HG02943 (cell line): ENCODE measurements at regions not wholly inside any gene's neighbourhood (a gene's known extent, or its start where the extent isn't known, plus 50 kb on each side); places are given as distances from the start of the nearest gene placed in this dataset.

Experiments used
- ATAC-seq: cut with Tn5 transposase; IDR thresholded peaks from one replicate; pipeline ENCODE4 v1.9.1; 2021; ENCODE audit warnings: mild to moderate bottlenecking, low read depth, moderate library complexity; ENCODE audit not compliant: unreplicated experiment

DNA sequence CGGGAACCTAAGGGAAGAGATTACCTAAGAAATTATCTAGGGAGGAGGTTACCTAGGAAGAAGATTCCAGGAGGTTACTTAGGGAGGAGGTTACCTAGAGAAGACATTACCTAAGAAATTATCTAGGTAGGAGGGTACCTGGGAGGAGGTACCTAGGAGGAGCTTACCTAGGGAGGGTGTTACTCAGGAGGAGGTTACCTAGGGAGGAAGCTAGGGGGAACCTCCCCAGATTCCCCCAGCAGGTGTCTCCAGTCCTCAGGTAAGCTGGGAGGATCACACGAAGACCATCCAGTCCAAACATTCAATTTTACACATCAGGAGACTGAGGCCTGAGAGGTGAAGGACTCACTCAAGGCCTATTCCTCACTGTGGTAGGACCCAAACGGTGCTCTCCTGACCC, 482.8 kb downstream of the TBC1D22A start:
- ATAC-seq = no peak

DNA sequence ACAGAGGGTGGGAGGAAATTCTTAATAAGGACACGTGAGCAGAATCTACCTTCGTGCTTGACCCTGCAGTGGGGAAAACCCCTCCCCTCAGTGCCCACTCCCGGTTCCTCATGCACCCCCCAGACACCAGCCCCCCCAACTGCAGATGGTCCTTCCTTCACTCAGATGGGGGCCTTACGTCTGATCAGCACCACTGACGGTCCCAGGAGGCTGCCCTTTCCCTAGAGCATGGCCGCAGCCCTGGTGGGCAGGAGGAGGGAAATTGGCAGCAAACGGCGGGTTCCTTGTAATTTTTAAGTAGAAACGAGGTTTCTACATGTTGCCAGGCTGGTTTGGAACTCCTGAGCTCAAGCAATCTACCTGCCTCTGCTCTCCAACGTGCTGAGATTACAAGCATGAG, 477.7 kb downstream of the TBC1D22A start:
- no peak for ATAC-seq

DNA sequence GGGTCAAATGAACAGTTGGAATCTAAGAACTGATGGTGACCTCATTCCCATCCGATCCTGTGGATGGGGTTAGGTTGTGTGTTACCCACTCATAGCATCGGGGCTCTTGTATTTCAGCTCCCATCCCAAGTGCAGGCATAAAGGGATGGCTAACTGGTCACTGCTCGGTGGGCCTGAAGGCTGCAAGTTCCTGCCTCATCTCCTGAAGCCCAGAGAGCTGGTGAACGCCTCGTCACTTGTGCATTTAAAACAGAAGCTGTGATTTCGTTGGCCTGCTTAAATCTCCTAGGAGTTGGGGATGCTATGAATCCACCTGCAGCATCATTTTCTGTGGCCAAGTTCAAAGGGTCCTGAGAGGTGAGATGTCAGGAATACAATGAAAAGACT, 477.0 kb downstream of the TBC1D22A start:
- ATAC-seq = no peak

DNA sequence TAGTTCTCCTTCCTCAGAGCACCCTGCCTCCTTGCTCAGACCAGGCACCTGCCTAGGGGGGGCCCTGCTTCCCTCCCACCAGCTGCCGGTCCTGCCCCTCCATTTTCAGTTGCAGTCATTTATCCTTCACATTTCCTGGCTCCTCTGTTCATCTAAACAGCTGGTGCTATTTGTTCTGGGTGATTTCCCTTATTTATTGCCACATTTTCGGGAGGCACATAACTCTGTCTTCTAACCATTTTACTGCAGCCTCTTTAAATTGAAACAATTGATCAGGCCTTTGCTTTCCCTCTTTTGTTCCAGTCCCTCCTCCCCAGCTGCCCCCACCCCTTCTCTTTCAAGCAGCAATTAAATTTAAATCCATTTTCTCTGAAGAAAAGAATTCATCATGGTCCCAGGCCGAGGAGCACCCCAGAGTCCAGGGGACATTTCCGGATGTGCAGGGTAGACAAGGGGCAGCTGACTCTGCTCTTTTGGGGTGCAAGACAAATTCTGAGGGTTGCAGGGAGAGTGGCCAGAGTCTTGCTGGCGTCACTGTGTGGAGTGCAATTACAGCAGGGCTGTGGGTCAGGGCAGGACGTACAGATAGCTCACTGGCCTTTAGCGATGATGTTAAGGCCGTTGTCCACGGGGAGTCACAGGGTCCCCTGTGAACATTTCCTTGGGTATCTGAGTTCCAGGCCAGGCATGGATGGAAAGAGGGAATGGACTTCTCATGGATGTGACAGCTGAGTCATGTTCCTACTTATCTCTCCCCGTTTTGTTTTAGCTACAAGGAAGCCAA, 476.4 kb downstream of the TBC1D22A start:
- ATAC-seq = no peak

DNA sequence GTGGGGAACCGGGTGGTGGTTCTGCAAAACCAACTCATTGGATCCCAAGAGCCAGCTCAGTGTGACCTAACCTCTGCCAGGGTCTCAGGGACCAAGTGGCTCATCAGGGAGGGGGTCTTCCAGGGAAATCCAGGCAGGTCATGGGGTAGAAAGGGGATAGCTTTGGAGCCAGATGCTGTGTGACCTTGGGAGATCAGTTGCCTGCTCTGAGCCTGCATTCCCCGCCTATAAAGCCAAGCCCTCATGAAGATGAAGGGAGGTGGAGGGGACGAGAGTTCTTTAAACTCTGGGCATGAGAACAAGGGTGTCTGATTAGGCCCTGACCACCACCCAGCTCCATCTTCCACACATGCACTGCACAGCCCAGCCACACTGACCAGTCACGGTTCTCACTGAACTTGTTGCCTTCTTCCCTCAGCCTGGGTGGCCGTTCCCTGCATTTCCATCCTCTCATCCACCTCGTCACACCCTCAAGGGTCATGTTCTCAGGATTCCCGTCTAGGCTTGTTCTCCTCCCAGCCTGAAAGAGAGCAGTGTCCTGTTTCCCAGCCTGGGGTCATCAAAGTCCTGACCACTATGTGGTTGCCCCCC, 475.5 kb downstream of the TBC1D22A start:
- no peak for ATAC-seq

DNA sequence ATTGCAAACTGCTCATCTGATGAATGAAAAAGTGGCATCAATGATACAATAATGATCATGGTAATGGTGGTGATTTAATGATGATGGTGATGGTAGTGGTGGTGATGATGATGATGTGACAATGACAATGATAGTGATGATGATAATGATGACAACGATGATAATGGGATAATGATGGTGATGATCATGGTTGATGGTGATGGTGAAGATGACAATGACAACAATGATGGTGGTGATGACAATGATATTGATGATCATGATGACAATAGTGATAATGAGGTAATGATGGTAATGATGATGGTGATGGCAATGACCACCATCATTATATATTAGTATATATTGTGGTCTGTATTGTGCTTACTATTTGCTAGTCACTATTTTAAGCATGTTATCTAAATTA, 474.3 kb downstream of the TBC1D22A start:
- no peak for ATAC-seq

DNA sequence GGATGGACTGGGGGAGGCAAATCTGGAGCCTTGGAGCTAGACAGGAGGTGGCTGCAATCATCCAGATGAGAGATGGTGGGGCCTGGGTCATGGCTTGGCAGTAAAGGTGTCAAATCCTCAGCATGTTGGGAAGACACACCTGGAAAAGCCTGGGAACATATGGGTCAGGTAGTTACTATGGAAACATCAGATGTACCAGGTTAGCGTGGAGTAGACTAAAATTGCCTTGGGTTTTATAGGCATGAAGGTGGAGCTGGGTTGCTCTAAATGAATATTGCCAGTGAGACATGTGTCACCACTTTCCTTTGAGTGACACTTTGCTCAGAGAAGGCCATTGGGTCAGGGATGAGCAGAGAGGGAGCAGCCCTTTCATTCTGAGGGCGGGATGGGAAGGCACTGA, 473.7 kb downstream of the TBC1D22A start:
- ATAC-seq = no peak

DNA sequence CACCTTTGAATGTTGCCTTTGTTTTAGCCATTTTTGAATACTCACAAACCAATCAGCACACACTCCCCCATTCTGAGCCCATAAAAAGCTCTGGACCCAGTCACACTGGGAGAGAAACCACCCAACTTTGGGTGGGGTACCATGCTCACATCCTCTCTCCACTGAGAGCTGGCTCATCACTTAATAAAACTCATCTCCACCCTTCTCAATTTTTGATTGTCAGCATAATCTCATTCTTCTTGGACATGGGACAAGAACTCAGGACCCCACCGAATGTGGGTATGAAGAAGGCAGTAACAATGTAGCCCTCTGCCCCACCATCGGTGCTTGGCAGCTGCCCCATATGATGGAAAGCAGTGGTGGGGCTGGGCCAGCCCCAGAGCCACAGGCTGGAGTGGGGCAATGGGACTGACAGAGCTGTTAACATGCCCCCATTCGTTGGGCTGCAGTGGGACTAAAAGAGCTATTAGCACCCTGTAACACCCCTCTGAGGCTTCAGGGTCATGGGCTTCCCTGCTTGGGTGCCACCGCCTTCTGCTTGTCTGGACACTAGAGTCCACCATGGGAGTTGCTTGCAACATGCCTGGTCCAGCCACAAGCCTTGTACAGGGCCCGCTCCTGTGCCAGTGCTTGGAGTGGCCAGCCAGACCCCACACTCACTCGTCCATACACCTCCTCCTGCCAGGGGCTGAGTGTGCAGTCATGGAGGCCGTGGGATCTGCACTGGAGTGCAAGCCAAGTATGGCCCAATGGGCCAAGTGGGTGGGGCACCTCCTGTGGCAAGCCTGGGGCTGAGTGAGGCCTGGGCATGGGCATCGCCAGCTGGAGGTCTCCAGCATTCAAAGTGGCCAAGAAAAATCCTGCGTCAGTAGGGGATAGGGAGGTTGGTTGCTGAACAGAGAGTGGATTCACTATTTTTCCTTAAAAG, 471.1 kb downstream of the TBC1D22A start:
- ATAC-seq = no peak

DNA sequence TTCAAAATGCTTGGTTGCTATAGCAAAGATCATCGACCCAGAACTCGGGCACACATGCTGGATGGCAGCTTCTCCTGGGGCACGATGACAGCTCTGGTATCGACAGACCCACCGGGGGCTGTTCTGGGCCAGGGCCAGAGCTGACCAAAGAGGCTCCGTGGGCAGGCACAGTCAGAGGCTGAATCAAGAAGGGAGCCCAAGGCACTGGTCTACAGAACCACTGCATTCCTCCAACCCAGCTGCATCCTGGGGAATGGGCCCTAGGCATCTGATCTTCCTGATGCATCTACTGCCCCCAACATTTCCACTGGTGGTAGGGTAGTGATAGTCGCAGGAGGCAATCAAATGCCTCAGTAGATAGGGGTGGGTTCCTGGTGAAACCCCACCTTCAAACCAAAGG, 470.3 kb downstream of the TBC1D22A start:
- no peak for ATAC-seq

DNA sequence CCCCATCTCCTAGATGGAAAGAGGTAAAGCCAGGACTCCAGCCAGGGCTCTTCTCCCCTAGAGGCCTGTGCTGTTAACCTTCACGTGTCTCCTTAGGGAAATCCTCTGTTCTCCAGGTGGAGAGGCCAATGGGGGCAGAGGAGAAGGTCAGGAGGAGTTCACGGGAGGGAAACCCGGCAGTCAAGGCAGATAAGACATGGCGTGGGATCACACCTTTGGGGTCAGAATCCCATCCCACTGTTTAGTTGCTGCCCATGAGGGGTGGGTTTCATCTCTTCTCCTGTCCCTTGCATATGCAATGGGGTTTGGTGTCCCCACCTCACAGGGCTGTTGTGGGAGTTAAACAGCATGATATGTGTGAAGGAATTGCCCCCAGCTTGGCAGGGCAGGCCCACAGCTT, 469.7 kb downstream of the TBC1D22A start:
- no peak for ATAC-seq

DNA sequence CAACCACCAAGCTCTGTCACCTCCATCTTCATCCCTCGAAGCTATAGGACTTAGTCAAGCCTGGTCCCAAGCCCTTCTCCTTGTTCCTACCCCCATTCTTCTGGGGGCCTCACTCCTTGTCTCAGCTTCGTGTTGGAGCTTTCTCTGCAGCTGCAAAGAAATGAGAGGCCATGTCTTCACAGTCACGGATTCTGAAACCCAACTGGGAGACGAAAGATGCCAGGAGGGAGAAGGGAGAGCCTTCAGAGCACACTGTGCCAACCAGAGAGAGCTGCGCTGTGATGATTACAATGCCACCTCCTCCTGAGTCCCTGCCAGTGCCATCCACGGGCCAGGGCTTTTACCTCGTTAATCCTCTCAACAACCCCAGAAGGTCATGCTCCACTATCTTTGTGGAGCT, 469.3 kb downstream of the TBC1D22A start:
- ATAC-seq = no peak

DNA sequence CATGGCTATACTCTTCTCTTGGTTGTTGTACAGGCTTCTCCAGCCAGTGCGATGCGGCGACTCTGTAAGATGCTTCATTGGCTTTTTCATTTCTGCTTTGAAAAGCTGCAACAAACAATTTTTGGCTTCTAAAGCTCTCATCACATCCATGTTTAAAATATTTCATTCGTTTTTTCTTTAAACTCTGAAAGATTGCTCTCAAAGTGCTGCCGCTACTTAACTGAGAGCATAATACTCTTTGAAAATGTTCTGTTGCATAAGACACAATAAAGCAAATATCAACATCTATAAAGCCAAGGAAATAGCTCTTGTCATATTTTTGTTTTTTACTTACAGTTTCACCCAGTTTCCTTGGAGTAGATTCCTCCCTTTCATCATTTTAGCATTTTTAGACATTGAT, 468.3 kb downstream of the TBC1D22A start:
- ATAC-seq = no peak

DNA sequence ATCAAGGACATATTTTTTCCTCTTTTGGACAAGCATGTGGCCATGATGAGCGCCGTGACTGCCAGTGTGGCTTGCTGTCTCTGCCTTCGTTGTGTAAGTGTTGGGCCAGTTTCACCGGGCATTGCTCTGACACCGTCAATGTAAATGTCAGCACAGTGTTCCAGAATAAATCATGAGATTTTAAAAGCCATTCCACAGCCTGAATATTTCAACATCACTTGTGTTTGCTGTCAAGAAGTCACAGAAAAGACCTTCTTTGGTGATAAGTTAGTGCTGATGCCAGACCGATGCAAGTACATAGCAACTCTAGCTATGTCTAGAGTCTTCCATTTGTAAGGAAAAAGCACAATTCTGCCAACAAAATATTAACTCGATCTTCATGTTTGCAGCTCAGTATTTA, 467.8 kb downstream of the TBC1D22A start:
- no peak for ATAC-seq

DNA sequence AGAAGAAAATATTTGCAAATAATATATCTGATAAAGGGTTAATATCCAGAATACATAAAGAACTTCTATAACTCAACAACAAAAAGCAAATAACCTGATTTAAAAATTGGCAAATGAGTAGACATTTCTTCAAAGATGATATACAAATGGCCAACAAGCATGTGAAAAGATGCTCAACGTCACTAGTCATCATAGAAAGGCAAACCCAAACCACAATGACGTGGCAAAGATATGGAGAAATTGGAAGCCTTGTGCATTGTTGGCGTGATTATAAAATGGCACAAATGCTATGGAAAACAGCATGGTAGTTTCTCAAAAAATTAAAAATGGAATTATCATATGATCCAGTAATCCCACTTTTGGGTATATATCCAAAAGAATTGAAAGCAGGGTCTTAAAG, 466.3 kb downstream of the TBC1D22A start:
- no peak for ATAC-seq

DNA sequence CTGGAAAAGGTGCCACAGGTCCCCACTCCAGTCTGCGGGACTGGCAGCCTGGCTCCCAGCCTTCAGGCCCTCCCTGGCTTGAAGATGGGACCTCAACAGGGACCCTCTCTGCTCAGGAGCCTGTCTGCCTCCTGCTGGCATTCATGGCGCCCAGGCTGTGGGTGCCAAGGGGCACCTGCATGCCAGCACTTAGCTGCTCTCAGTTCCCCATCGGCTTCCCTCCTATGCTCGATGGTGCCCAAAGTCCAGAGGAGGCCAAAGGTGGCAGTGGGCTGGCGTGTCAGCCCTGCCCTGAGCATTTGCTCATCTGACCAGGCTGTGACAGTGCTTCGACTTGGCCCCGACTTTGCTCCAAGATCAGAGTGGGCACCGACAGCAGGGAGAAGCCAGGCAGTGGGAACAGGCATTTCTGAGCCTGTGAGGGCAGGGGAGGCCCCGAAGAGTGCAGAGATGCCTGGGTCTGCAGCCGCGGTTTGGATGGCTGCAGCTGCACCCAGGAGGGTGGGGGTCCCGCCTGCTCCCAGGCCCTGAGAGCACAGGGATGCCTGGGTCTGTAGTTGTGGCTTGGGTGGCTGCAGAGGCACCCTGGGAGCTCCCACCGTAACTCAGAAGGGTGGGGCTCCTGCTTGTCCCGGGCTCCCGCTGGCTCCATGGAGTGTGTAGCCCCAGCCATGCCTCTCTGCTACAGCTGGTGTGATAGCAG, 463.6 kb downstream of the TBC1D22A start:
- no peak for ATAC-seq

DNA sequence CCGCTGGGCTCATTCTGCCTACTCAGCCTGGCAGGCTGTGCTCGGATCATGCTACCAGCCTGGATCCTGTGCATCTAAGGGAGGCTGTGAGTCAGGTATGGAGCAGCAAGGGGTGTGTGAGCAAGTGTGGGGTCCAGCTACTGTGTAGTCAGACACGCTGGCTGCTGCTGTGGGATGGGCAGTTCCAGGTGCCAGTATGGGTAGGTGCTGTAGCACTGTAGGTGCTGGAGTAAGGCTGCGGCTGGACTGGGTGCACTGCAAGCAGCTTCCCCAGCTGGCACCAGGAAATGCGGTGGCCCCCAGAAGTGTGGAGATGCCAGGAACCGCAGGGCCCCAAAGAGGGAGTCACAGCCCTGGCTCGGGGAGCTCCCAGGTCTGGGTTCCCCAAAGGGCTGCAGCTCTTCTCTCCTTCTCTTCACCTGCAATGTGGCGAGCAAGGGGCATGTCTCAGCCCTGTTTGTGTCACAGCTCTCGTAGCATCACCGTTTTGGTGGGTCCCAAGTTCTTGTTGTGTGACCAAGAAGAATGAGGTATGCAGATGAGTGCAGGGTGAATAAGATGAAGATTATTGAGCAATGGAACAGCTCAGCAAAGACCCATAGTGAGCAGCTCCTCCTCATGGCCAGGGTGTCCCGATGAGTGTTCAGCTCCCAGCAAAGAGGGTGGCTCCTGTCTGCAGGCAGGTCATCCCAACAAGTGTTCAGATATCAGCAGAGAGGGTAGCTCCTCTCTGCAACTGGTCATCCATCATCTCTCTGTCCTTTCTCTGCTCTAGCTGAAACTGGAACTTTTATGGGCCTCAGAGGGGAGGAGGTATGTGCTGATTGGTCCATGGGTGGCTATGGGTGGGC, 462.9 kb downstream of the TBC1D22A start:
- ATAC-seq = no peak
